ENCODE measurements at regions not wholly inside any gene's neighbourhood (a gene's known extent, or its start where the extent isn't known, plus 50 kb on each side); places are given as distances from the start of the nearest gene placed in this dataset.
A peak's percentile ranks its signal among the peaks of the same experiment; 100 is the strongest.
"Not testable (repeated sequence)": the region's sequence is repeated elsewhere in the genome, so short reads cannot be mapped to it uniquely, and the experiment has no call there.

DNA sequence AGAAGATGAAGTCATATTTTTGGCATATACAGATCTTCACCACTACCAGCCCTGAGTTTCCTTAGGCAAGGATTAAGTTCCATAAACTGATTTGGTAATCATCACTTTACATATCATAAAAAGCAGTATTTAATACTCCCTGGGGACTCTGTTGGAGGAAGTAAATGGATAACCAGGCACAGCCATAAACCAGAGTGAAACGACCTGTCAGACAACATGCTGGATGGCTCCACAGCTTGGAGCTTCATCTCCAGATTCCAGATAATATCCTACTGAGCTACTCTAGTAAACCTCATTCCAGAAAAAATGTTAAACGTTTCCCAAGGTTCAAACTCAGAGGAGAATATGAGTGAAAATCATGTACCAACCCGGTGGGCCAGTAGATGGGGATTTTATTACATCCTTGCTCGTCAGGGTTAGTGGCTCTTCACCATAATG is 109.2 kb downstream of the BASP1 start:
- H3K4me3 ChIP-seq (ENCODE audit: low read depth, low read length) = no peak overlapping the region
- DNase-seq (ENCODE audit: low read depth) = no peak

DNA sequence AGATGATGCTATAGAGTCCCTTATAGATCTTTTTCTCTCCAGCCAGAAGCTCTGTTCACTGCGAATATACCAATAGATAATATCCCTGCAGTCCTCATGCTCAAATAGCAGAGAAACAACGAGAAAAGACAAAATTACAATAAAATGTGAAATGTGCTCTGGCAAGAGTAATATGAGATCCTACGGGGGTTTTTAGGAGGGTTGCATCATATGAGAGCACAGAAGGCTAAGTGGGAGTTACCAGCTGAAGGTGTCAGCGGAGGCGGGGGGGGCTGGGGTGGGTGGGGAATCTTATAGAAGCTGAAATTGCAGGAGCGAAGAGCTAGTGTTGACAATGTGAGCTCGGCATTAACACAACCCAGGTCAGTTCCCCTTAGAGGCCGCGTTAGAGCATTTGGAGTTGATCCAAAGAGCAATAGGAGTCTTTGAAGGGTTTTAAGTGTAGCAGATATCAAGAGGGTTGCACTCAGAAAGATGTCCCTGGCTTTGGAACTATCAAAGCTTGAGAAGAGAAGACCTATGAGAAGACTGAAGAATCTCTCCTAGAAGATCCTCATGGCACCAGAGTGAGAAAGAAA is 109.7 kb downstream of the BASP1 start:
- H3K4me3 ChIP-seq (ENCODE audit: low read depth, low read length) = no peak overlapping the region
- DNase-seq (ENCODE audit: low read depth) = no peak

DNA sequence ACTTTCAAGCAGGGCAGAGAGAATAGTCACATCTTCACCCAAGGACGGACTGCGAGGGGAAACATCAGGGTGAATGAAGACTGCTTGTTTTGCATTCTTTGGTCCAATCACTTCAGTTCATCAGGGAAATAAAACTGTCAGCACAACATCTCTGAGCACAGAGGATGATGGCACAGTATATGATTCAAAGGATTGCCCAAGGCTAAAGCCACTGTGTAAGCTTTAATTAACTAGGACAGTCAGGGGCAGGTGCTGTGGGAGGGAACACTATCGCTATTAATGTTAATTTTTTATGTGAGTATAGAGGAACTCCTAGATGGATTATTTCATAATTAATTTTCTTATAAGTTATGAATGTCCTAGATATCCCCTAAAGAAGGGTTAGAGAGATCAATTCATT is 112.1 kb downstream of the BASP1 start:
- H3K4me3 ChIP-seq (ENCODE audit: low read depth, low read length) = no peak overlapping the region
- no peak for DNase-seq (ENCODE audit: low read depth)

DNA sequence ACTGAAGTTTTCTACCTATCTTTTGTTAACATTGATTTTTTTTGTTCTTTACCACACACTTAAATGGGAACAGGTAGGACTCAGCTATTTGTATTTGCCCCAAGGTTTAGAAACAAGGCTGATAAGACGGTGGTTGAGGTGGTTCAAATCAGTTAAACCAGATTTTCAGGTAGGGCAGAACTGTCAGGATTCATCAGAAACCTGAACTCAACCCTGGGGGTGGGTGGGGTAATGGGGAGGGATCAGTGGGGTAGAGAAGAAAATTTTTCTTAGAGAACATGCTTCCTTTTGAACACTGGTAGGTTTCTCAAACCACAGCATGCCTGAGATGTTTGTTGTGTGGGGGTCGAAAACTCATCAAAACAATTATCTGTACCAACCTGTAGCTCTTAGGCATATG is 113.0 kb downstream of the BASP1 start:
- no peak overlapping the region for H3K4me3 ChIP-seq (ENCODE audit: low read depth, low read length)
- no peak for DNase-seq (ENCODE audit: low read depth)

DNA sequence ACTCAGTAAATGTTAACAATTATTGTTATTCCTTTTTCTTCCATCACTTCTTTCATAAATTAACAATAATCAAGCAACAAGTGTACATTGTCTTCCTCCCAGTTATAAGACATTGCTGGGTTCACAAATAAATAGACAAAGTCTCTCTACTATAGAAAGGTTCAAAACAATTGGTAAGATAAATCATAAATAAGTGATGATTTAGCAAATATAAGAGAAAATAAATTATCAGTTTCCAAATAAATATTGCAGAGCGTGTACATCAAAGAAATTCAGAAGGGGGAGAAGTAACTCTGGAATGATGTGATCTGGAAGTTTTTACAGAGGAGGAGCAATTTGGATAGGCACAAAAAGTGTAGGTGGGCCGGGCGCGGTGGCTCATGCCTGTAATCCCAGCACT is 114.2 kb downstream of the BASP1 start:
- H3K4me3 ChIP-seq (ENCODE audit: low read depth, low read length) = no peak overlapping the region
- DNase-seq (ENCODE audit: low read depth) = no peak

DNA sequence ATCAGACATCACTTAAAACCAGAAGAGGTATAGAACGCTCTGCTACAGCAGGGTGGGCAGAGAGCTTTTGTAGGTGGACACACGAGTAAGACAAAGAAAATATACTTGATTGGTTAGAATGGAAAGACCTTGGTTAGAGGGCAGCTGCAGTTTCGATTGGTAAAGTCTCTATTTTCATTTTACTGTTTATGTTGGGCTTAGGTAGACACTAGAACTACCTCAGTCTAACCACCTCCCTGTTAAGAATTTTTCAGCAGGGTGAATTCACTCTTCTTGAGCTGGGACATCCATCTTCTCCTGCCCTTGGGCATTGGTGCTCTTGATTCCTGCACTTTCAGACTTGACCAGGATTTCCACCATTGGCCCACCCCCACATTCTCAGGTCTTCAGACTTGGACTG is 116.3 kb downstream of the BASP1 start:
- no peak overlapping the region for H3K4me3 ChIP-seq (ENCODE audit: low read depth, low read length)
- DNase-seq (ENCODE audit: low read depth) = no peak

DNA sequence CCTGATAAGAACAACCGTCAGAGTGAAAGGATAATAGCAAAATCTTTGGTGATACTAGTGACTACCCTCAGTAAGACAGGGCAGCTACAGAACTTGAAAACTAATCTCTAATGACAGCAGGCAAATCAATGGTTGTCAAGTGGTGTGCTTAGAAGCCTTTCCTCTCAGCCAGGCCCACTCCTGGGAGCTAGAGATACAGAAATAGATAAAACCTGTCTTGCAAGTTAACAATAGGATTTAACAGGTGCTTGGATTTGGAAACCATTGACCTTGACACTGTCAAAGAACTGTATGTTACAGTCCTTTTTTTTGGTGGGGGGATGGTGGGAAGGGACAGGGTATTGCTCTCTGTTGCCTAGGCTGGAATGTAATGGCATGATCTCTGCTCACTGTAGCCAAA is 118.6 kb downstream of the BASP1 start:
- no peak overlapping the region for H3K4me3 ChIP-seq (ENCODE audit: low read depth, low read length)
- no peak for DNase-seq (ENCODE audit: low read depth)

DNA sequence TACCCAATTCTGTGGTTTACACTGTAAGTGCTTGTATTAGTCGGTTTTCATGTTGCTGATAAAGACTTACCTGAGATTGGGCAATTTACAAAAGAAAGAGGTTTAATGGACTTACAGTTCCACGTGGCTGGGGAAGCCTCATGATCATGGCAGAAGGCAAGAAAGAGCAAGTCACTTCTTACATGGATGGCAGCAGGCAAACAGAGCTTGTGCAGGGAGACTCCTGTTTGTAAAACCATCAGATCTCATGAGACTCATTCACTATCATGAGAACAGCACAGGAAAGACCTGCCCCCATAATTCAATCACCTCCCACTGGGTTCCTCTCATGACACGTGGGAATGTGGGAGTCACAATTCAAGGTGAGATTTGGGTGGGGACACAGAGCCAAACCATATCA is 119.3 kb downstream of the BASP1 start:
- not testable (repeated sequence) for H3K4me3 ChIP-seq (ENCODE audit: low read depth, low read length); DNase-seq (ENCODE audit: low read depth)

DNA sequence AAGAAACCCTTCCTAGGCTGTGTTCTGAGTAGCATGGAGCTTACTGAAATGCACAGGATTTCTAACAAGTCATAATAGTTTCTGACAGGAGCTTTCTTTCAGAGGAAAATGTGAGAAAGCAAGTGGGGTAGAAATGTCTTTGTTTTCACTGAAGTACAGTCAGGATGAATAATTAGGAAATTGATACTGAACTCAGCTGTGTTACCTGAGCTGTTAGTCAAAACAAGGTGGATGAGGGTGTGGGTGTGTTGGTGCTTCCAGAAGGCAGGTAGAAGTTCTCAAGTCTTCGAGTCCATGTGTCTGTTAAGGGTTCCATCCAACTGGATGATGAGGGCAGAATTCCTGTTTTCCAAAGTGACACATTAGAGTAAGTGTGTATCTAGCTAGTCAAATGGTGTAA is 122.4 kb downstream of the BASP1 start:
- H3K4me3 ChIP-seq (ENCODE audit: low read depth, low read length) = no peak overlapping the region
- no peak for DNase-seq (ENCODE audit: low read depth)

DNA sequence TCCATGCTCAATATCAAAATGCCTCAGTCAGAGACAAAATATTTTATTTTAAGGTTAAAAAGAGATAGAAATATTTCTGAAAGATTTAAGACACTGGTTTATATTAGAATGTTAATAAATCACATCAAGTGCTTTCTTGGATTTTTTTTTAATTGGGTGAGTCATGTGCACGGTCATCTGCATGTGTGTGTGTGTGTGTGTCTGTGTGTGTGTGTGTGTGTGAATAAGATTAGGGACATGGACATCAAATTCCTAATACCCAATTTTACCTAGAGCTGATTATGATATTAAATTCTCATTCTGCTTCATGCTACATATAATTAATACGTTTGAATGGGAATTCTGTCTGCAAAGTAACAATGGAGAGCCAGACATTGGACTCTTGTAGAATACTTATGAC is 122.9 kb downstream of the BASP1 start:
- DNase-seq (ENCODE audit: low read depth) = no peak

DNA sequence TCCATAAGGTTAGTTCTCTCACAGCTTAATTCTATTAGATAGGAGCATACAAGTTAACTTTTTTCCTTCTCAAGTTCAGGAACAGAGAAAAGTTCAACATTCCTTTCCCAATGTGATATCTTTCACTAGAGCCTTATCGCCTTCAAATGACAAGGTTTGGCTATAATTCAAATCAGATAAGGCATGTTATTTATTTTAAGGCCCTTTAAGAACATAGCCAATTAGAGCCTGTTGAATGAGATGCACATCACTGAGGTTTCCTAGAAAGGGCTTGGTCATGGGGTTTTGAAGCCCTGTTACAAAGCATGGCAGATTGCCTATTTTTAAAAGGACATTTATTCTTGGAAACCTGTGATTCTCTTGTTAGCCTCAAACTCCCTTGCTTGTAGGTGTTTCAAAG is 123.4 kb downstream of the BASP1 start:
- H3K4me3 ChIP-seq (ENCODE audit: low read depth, low read length) = no peak overlapping the region
- DNase-seq (ENCODE audit: low read depth) = no peak

More for the DNA sequence above, 122.9 kb downstream of the BASP1 start:
- H3K4me3 ChIP-seq (ENCODE audit: low read depth, low read length) = no peak overlapping the region

DNA sequence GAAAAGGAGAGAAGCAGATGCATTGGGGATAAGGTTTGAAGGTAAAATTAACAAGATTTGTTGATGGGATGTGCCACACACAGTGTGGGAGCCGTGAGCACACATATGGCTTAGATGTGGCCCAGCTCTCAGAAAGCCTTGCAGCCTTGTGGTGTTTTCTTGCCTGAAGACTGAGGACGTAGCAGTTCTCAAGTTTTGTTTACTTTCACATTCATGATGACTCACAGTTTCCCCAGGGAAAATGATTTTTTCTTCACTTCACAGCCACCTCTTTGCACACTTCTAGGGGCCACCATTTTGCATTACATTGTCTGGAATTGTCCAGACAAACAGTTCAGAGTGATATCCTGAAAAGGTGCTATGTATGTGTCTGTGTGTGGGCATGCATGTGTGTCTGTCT is 126.2 kb downstream of the BASP1 start:
- H3K4me3 ChIP-seq (ENCODE audit: low read depth, low read length) = no peak overlapping the region
- peak; percentile 86 for DNase-seq (ENCODE audit: low read depth)

DNA sequence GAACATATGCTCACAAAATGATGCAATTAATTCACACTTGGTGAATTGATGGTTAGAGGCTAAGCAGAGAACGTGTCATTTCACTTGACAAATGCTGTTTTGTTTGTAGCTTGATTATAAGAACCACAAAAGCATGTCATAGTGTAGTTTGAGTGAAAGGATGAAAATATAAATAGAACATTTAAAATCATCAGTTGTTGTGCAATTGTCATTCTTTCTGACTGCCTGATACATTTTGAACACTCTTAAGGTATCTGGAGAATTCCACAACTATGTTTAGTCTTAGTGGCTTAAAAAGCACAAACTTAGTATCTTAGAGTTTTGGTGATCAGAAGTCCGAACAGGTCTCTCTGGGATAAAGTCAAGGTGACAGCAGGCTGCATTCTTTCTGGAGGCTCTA is 129.4 kb downstream of the BASP1 start:
- H3K4me3 ChIP-seq (ENCODE audit: low read depth, low read length) = no peak overlapping the region
- no peak for DNase-seq (ENCODE audit: low read depth)

DNA sequence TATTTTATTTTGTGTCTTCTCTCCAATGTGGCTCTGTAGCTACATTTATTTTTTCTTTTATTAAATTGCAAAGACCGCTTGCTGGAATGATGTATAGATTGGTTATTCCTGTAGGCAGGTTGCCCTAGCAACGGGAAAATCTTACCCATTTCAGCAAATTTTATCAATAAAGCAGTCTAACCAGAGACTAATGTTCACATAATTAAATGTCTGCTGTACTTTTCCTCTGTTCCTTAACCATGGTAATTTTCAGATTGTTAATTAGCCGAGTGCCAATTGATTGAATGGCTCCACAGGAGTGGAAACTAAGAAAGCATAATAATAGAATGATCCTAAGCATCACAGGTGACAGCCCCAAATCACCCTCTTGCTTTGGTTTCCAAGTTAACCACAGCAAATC is 134.8 kb downstream of the BASP1 start:
- no peak overlapping the region for H3K4me3 ChIP-seq (ENCODE audit: low read depth, low read length)
- DNase-seq (ENCODE audit: low read depth) = no peak

DNA sequence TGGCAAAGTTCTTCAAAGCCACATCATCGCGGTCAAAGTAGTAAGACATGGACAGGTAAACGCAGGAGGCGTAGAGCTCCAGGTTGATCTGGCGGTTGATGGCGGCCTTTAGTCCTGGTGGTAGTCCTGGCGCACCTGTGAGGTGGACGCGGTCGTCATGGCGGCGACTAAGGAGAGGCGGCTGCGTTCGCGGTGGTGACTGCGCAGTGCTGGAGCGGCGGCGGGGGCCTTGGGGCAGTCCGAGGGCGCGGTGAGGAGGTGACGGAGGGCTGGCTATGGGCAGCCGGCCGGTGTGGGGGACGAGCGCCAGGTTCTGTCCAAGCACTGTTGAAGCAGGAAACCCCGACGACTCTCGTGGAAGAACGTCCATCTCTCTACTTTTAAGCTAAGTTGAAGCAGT is 136.8 kb downstream of the BASP1 start:
- H3K4me3 ChIP-seq (ENCODE audit: low read depth, low read length) = no peak overlapping the region
- DNase-seq (ENCODE audit: low read depth) = no peak

DNA sequence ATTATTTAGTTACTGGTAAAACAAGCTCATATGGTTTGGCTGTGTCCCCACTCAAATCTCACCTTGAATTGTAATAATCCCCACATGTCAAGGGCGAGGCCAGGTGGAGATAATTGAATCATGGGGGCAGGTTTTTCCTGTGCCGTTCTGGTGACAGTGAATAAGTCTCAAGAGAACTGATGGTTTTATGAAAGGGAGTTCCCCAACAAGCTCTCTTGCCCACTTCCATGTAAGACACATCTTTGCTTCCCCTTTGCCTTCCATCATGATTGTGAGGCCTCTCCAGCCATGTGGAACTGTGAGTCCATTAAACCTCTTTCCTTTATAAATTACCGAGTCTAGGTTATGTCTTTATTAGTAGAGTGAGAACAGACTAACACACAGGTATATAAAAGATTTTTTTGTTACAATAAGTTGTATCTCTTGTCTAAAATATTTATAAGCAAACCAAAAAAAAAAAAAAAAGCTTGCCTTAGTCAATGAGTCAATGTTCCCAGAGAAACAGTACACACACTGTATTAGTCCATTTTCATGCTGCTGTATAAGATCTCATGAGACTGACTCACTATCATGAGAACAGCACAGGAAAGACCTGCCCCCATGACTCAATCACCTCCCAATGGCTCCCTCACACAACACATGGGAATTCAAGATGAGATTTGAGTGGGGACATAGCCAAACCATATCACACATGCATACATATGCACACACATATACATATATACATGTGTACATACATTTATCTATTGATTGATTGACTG is 138.3 kb downstream of the BASP1 start:
- peak; percentile 81 for DNase-seq (ENCODE audit: low read depth)

DNA sequence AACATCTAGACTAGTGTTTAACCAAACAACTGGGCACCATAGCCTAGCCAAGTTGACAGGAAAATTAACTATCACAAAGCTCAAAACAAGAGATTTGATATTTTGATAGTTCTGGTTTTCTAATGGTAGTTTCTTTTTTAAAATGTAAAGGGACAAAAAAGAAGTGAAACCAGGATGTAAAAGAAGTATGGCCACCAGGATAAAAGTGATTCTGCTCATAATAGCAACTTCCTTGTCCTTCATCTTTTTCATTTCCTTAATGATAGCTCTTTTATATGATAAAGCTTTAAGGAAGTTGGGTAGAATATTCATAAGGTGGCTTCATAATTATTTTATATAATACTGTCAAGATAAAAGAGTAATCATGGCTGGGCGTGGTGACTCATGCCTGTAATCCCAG is 139.1 kb downstream of the BASP1 start:
- no peak overlapping the region for H3K4me3 ChIP-seq (ENCODE audit: low read depth, low read length)
- no peak for DNase-seq (ENCODE audit: low read depth)

More for the DNA sequence above, 138.3 kb downstream of the BASP1 start:
- H3K4me3 ChIP-seq (ENCODE audit: low read depth, low read length) = no peak overlapping the region

DNA sequence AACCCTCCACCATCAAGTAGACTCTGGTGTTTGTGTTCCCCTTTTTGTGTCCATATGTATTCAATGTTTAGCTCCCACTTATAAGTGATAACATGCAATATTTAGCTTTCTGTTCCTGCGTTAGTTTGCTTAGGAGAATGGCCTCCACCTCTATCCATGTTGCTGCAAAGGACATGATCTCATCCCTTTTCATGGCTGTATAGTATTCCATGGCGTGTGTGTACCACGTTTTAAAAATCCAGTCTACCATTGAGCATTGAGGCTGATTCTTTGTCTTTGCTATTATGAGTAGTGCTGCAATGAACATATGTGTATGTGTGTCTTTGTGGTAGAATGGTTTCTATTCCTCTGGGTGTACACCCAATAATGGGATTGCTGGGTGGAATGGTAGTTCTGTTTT is 140.1 kb downstream of the BASP1 start:
- no peak overlapping the region for H3K4me3 ChIP-seq (ENCODE audit: low read depth, low read length)

DNA sequence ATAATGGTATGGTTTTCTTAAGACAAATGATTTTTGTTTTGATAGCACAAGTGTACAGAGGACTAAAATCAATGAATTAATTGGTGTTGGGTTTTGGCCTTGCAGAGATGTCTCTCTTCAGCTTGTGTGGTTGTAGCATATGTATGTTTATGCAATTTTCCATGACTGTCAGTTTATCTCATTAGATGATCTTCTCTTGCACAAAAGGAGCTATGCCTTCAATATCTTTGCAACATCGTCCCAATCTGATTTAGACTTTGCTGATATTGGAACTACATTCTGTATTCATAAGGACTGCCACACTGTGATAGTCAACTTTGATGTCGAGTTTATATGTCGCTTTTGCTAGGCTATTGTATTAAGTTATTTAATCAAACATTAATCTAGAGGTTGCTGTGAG is 140.0 kb upstream of the TAF11L2 start:
- no peak for DNase-seq (ENCODE audit: low read depth)
- no peak overlapping the region for H3K4me3 ChIP-seq (ENCODE audit: low read depth, low read length)

More for the DNA sequence above, 140.1 kb downstream of the BASP1 start:
- no peak for DNase-seq (ENCODE audit: low read depth)

DNA sequence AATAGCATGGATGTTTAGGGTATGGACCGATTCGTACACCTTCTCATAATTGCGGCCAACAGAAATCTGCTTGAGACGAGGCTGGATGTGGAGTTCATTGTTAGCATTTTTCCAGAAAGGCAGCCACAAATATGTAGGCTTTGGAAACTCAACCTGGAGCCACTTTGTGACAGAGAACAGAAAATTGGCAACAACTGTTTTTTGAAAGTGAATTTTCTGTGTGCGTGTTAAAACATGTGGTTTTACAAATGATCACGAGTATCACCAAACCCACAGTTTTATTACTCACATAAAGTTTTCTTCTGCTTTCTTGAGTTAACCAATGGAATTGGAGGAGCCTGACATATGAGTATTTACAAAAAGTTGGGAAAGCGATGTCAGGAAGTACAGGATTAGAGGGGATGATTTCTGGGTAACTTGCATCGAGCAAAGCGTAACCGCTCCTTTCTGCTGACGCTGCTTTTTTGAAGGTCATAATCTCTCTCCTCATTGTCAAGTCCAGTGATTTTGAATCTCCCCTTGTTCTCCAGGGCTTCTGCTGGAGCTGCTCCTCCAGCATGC is 138.5 kb upstream of the TAF11L2 start:
- H3K4me3 ChIP-seq (ENCODE audit: low read depth, low read length) = no peak overlapping the region
- peak; percentile 70 for DNase-seq (ENCODE audit: low read depth)

DNA sequence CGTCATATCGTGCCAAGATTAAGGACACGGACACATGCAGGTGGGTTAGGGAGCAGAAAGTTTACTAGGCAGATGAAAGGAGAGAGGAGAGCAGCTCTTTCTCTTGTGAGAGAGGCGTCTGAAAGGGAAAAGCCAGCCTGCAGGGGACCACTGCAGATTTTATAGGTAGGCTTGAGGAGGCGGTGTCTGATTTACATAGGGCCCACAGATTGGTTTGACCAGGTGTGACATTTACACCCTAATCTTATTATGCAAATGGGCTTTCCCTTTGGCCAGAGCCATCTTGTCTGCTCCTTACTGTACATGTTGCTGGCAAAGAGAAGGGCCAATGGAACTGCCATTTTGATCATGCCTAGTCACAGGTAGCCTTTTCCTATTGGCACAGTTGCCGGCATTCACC is 137.2 kb upstream of the TAF11L2 start:
- no peak overlapping the region for H3K4me3 ChIP-seq (ENCODE audit: low read depth, low read length)
- DNase-seq (ENCODE audit: low read depth) = no peak
